ENCODE measurements at regions not wholly inside any gene's neighbourhood (a gene's known extent, or its start where the extent isn't known, plus 50 kb on each side); places are given as distances from the start of the nearest gene placed in this dataset.

DNA sequence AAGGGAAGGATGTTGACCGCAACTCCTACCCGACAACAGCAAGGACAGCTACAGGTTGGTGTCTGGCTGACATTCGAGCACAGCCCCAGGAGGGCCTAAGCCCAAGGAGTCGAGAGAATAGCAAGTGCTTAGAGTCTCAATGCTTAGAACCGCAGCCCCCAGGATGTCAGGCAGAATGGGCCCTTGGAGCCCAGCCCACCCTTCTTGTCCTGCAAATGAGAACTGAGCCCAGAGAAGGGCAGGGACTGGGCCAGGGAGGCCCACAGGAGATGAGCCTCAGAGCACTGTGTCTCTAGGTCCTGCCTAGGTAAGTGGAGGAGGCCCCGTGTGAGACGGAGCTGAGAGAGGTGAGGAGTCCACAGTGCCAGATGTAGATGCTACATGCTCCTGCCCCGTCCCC, 173.3 kb upstream of the ZMIZ1 start:
- TF ChIP-seq, protein P1, sequence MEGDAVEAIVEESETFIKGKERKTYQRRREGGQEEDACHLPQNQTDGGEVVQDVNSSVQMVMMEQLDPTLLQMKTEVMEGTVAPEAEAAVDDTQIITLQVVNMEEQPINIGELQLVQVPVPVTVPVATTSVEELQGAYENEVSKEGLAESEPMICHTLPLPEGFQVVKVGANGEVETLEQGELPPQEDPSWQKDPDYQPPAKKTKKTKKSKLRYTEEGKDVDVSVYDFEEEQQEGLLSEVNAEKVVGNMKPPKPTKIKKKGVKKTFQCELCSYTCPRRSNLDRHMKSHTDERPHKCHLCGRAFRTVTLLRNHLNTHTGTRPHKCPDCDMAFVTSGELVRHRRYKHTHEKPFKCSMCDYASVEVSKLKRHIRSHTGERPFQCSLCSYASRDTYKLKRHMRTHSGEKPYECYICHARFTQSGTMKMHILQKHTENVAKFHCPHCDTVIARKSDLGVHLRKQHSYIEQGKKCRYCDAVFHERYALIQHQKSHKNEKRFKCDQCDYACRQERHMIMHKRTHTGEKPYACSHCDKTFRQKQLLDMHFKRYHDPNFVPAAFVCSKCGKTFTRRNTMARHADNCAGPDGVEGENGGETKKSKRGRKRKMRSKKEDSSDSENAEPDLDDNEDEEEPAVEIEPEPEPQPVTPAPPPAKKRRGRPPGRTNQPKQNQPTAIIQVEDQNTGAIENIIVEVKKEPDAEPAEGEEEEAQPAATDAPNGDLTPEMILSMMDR (IDR thresholded peaks at IDR 0.05): no peak
- TF ChIP-seq, protein P2, sequence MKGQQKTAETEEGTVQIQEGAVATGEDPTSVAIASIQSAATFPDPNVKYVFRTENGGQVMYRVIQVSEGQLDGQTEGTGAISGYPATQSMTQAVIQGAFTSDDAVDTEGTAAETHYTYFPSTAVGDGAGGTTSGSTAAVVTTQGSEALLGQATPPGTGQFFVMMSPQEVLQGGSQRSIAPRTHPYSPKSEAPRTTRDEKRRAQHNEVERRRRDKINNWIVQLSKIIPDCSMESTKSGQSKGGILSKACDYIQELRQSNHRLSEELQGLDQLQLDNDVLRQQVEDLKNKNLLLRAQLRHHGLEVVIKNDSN (IDR thresholded peaks at IDR 0.05; ENCODE audit: borderline replicate concordance, low read depth): no peak
